OCI-LY3 (cell line): ENCODE measurements at regions not wholly inside any gene's neighbourhood (a gene's known extent, or its start where the extent isn't known, plus 50 kb on each side); places are given as distances from the start of the nearest gene placed in this dataset.
"Not testable (repeated sequence)": the region's sequence is repeated elsewhere in the genome, so short reads cannot be mapped to it uniquely, and the experiment has no call there.

Experiments used
- H2AFZ ChIP-seq: fragments of 200-600, 300-600 bp; shearing (Covaris generic); 2 replicates; pipeline ENCODE4 v1.6.0; 2014; ENCODE audit warnings: antibody characterized with exemption, low read depth, low read length
- H3K27ac ChIP-seq: fragments of 200-600, 300-600 bp; sonication (generic); 2 replicates; pipeline ENCODE4 v1.5.1; 2014; ENCODE audit warnings: mild to moderate bottlenecking, low read length, moderate library complexity, mixed read lengths
- H3K27me3 ChIP-seq: fragments of 200-600, 300-600 bp; sonication (generic); 2 replicates; pipeline ENCODE4 v1.6.1; 2014; ENCODE audit warnings: low read depth, low read length, mixed read lengths
- H3K36me3 ChIP-seq: fragments of 200-600, 300-600 bp; sonication (generic); replicated peaks from 2 replicates; pipeline ENCODE3; 2014; ENCODE audit warnings: low read depth, low read length, mixed read lengths
- H3K4me1 ChIP-seq: fragments of 300-600, 200-600 bp; sonication (generic); 2 replicates; pipeline ENCODE4 v1.6.1; 2014; ENCODE audit warnings: low read length, mixed read lengths
- H3K4me2 ChIP-seq: fragments of 200-600, 300-600 bp; sonication (generic); 2 replicates; pipeline ENCODE4 v1.6.1; 2014; ENCODE audit warnings: low read length, mixed read lengths
- H3K4me3 ChIP-seq: fragments of 300-600, 200-600 bp; sonication (generic); 2 replicates; pipeline ENCODE4 v1.5.1; 2014; ENCODE audit warnings: antibody characterized with exemption, mild to moderate bottlenecking, low read length, moderate library complexity
- H3K79me2 ChIP-seq: fragments of 300-600, 200-600 bp; shearing (Covaris generic); 2 replicates; pipeline ENCODE4 v1.6.1; 2014; ENCODE audit warnings: mild to moderate bottlenecking, low read length, mixed read lengths
- H3K9ac ChIP-seq: fragments of 300-600, 200-600 bp; shearing (Covaris generic); 2 replicates; pipeline ENCODE4 v1.6.0; 2014; ENCODE audit warnings: mild to moderate bottlenecking, low read length, moderate library complexity
- H3K9me3 ChIP-seq: fragments of 200-600, 300-600 bp; shearing (Covaris generic); 2 replicates; pipeline ENCODE4 v1.6.1; 2014; ENCODE audit warnings: low read length, mixed read lengths; ENCODE audit not compliant: insufficient read depth
- H4K20me1 ChIP-seq: fragments of 200-600, 300-600 bp; sonication (generic); 2 replicates; pipeline ENCODE4 v1.6.1; 2016; ENCODE audit warnings: low read length, mixed read lengths; ENCODE audit not compliant: insufficient read depth
- EZH2phosphoT487 ChIP-seq: fragments of 200-600 bp; shearing (Covaris generic); IDR thresholded peaks from 2 replicates; pipeline ENCODE4 v1.6.1; 2018; ENCODE audit warnings: antibody characterized with exemption, mixed run types, low read depth
- TF ChIP-seq, protein P1 (sequence below): fragments of 200-600, 300-600 bp; sonication (generic); IDR thresholded peaks from 2 replicates; pipeline ENCODE4 v1.5.1; 2014; ENCODE audit warnings: antibody characterized with exemption, low read length, low read depth

DNA sequence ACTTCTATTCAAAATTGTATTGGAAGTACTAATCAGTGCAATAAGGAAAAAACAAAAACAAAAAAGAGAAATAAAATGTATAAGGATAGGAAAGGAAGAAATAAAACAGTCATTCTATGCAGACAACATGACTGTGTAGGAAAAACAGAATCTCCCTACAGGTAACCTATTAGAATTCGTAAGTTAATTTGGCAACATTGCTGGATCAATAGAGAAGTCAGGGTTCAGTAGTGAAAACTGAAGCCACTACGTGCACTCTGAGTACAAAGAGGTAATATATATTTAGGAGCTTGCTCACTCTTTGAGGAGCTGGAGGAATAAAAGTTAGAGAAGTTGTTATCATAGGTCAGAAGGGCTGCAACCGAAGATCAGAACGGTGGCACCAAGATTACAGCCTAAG lies 84.0 kb upstream of the BMAL1 start:
- no peaks in the 10 kb centered on the region for H4K20me1 ChIP-seq
- no peak overlapping the region for H3K4me2 ChIP-seq
- TF ChIP-seq, protein P1, sequence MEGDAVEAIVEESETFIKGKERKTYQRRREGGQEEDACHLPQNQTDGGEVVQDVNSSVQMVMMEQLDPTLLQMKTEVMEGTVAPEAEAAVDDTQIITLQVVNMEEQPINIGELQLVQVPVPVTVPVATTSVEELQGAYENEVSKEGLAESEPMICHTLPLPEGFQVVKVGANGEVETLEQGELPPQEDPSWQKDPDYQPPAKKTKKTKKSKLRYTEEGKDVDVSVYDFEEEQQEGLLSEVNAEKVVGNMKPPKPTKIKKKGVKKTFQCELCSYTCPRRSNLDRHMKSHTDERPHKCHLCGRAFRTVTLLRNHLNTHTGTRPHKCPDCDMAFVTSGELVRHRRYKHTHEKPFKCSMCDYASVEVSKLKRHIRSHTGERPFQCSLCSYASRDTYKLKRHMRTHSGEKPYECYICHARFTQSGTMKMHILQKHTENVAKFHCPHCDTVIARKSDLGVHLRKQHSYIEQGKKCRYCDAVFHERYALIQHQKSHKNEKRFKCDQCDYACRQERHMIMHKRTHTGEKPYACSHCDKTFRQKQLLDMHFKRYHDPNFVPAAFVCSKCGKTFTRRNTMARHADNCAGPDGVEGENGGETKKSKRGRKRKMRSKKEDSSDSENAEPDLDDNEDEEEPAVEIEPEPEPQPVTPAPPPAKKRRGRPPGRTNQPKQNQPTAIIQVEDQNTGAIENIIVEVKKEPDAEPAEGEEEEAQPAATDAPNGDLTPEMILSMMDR, result no peak
- no peak for TF ChIP-seq EZH2phosphoT487
- H3K27me3 ChIP-seq, result no peaks in the 10 kb centered on the region
- peaks cover 9% of the 10 kb centered on the region for H3K4me1 ChIP-seq
- no peak overlapping the region for H3K27ac ChIP-seq
- H3K9ac ChIP-seq, result no peak overlapping the region
- H2AFZ ChIP-seq, result no peak overlapping the region
- no peak overlapping the region for H3K4me3 ChIP-seq
- peaks cover under 1% of the 10 kb centered on the region for H3K36me3 ChIP-seq
- peaks cover 19% of the 10 kb centered on the region for H3K9me3 ChIP-seq
- H3K79me2 ChIP-seq, result no peaks in the 10 kb centered on the region

DNA sequence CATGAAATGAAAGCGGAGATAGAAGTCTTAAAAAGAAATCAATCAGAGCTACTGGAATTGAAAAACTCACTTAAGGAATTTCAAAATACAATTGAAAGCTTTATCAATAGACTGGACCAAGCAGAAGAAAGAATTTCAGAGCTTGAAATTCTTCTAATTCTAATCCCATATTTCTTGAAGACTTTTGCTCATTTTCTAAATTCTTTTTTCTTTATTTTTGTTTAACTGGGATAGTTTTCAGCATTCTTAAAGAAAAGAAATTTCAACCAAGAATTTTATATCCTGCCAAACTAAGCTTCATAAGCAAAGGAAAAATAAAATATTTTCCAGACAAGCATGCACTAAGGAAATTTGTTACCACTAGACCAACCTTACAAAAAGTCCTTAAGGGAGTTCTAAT lies 80.2 kb upstream of the BMAL1 start:
- not testable (repeated sequence) for H3K79me2 ChIP-seq, H3K9ac ChIP-seq, H4K20me1 ChIP-seq, H3K36me3 ChIP-seq, H3K4me2 ChIP-seq, H2AFZ ChIP-seq, H3K4me3 ChIP-seq, H3K27me3 ChIP-seq, H3K4me1 ChIP-seq, H3K27ac ChIP-seq
- peaks cover 17% of the 10 kb centered on the region; the same call in 1 of the 2 replicates for H3K9me3 ChIP-seq

DNA sequence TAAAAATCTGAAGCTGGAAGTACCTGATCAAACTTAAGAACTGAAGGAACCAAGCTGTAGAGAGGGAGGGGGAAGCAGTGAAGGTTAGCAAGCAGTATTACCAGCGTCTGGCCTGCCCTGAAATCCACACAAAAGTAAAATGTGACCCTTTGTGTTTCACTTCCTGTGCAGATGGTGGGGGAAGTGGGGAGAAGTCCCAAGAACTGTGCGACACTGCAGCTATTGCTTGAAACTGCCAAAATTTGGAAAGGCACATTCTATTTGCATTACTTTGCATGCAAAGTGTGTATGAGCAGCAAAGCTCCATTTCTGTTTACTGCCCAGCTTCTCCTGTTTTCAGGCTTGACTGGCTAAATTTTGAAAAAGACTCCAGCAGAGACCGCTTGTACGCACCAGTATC lies 72.1 kb upstream of the BMAL1 start:
- Histone ChIP-seq H3K4me1 (peaks cover 49% of the 10 kb centered on the region), H3K27me3 (0 out of 2 replicates have a peak, but pooled peaks cover 3% of the 10 kb centered on the region), H3K4me3 (no peak overlapping the region), H2AFZ (no peak overlapping the region; the same call in 1 of the 2 replicates), H3K4me2 (peak overlapping the region; percentile 44), H3K9me3 (no peaks in the 10 kb centered on the region), H3K27ac (no peak overlapping the region), H3K9ac (no peak overlapping the region), H4K20me1 (no peaks in the 10 kb centered on the region), H3K79me2 (no peaks in the 10 kb centered on the region), H3K36me3 (no peaks in the 10 kb centered on the region)
- TF ChIP-seq EZH2phosphoT487, result no peak
- TF ChIP-seq, protein P1, result no peak

DNA sequence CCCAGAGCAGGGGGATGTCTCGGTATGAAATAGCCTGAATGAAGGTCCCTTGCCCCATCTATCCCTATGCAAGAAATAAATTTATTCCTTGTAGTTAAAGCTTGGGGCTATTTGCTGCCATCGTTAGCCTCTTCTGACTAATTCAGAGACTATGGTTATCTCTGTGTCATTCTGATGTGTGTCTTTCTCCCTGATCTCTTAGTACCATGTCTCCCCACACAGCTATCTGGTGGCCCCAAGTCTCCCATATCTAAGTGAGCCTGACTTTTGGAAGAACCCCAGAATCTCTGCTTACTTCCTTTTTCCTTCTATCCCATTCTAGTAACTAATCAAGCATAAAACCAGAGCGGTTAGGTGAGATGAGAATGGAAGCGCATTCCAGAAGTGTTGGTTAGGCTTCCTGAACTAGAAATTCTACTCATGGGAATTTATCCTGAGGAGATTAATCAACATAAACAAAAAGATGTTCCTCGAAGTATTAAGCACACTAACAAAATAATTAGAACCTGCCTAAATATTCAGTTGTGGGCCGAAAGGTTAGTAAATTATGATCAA lies 71.4 kb upstream of the BMAL1 start:
- H3K27ac ChIP-seq, result no peak overlapping the region
- no peaks in the 10 kb centered on the region for H3K36me3 ChIP-seq
- H2AFZ ChIP-seq, result no peak overlapping the region
- H3K79me2 ChIP-seq, result no peaks in the 10 kb centered on the region
- 0 out of 2 replicates have a peak, but pooled peaks cover 3% of the 10 kb centered on the region for H3K27me3 ChIP-seq
- no peaks in the 10 kb centered on the region for H4K20me1 ChIP-seq
- peak overlapping the region; percentile 44 for H3K4me2 ChIP-seq
- H3K4me1 ChIP-seq, result peaks cover 49% of the 10 kb centered on the region
- no peaks in the 10 kb centered on the region for H3K9me3 ChIP-seq
- no peak overlapping the region for H3K9ac ChIP-seq
- H3K4me3 ChIP-seq, result no peak overlapping the region
- TF ChIP-seq, protein P1, result no peak
- no peak for TF ChIP-seq EZH2phosphoT487
